H1 (cell line): ENCODE measurements at regions not wholly inside any gene's neighbourhood (a gene's known extent, or its start where the extent isn't known, plus 50 kb on each side); places are given as distances from the start of the nearest gene placed in this dataset.
"Not testable (repeated sequence)": the region's sequence is repeated elsewhere in the genome, so short reads cannot be mapped to it uniquely, and the experiment has no call there.

Experiments used
- CTCF ChIA-PET: fragments of 300-600 bp; sonication (Branson Sonifier 250); formaldehyde crosslinking; loops from one replicate; lab custom pipeline; 2021; ENCODE audit not compliant: partially characterized antibody; lab: Charles Lee
- POLR2A ChIA-PET: fragments of 300-600 bp; sonication (Branson Sonifier 250); formaldehyde crosslinking; loops from one replicate; lab custom pipeline; 2021; ENCODE audit warnings: inconsistent platforms; ENCODE audit not compliant: partially characterized antibody; lab: Charles Lee
- DNase-seq, 2 experiments: peaks; one replicate each; pipeline versions ENCODE4 v3.0.0 to v3.0.0-alpha.2; 2010 to 2022; ENCODE audit warnings: low spot score in 2 of 2, low read depth in 1 of 2, mixed read lengths in 1 of 2
- FAIRE-seq: peaks from 2 replicates; lab custom pipeline; 2011; peaks lifted over from hg19 to GRCh38; lab: Jason Lieb, UNC
- H2AFZ ChIP-seq: 2 replicates; pipeline ENCODE4 v1.8.1; 2012; ENCODE audit warnings: low read length, inconsistent platforms
- H2AK5ac ChIP-seq: 2 replicates; pipeline ENCODE4 v1.6.1; 2013; ENCODE audit warnings: low read depth, low read length
- H2BK120ac ChIP-seq: replicated peaks from 2 replicates; pipeline ENCODE3; 2013; ENCODE audit warnings: low read depth, low read length, inconsistent platforms
- H2BK12ac ChIP-seq: 2 replicates; pipeline ENCODE4 v1.6.1; 2013; ENCODE audit warnings: low read depth, low read length
- H2BK15ac ChIP-seq: 2 replicates; pipeline ENCODE4 v1.6.1; 2013; ENCODE audit warnings: low read length
- H2BK20ac ChIP-seq: 2 replicates; pipeline ENCODE4 v1.6.1; 2013; ENCODE audit warnings: low read length
- H2BK5ac ChIP-seq: 2 replicates; pipeline ENCODE4 v1.6.1; 2013; ENCODE audit warnings: low read depth, low read length
- H3K14ac ChIP-seq: 2 replicates; pipeline ENCODE4 v1.6.1; 2013; ENCODE audit warnings: inconsistent platforms; ENCODE audit not compliant: insufficient read length
- H3K18ac ChIP-seq: 2 replicates; pipeline ENCODE4 v1.6.1; 2013; ENCODE audit warnings: low read length; ENCODE audit errors: extremely low read depth
- H3K23ac ChIP-seq: 2 replicates; pipeline ENCODE4 v1.6.1; 2013; ENCODE audit warnings: inconsistent platforms; ENCODE audit not compliant: insufficient read length
- H3K23me2 ChIP-seq: 2 replicates; pipeline ENCODE4 v1.6.1; 2013; ENCODE audit warnings: low read depth, low read length
- H3K27ac ChIP-seq: 2 replicates; pipeline ENCODE4 v1.6.1; 2011; ENCODE audit warnings: low read depth, low read length, inconsistent platforms
- H3K27me3 ChIP-seq, 4 experiments: replicated peaks in 1 of 4; 1 replicate in 1 of 4; 2 replicates in 3 of 4; pipeline versions ENCODE4 v1.6.1 to v1.8.1; 2011 to 2013; ENCODE audit warnings: low read length in 3 of 4, mild to moderate bottlenecking in 3 of 4, inconsistent platforms in 2 of 4, mixed read lengths in 2 of 4, moderate library complexity in 1 of 4; ENCODE audit not compliant: control insufficient read depth in 3 of 4, insufficient read depth in 3 of 4; ENCODE audit errors: extremely low read depth in 1 of 4
- H3K36me3 ChIP-seq, 4 experiments: 2 replicates each; pipeline versions ENCODE4 v1.6.1 to v1.8.1; 2011 to 2013; ENCODE audit warnings: mild to moderate bottlenecking in 4 of 4, low read length in 3 of 4, moderate library complexity in 2 of 4, control low read depth in 1 of 4, inconsistent platforms in 1 of 4; ENCODE audit not compliant: insufficient read depth in 4 of 4, control insufficient read depth in 2 of 4
- H3K4ac ChIP-seq: replicated peaks from 2 replicates; pipeline ENCODE3; 2013; ENCODE audit warnings: low read length, low read depth, mixed read lengths, inconsistent platforms; ENCODE audit not compliant: insufficient read length
- H3K4me1 ChIP-seq, 4 experiments: replicated peaks in 1 of 4; 1 replicate in 1 of 4; 2 replicates in 3 of 4; pipeline versions ENCODE4 v1.6.1 to v1.8.1; 2011 to 2013; ENCODE audit warnings: low read length in 3 of 4, inconsistent platforms in 2 of 4, mixed read lengths in 1 of 4; ENCODE audit not compliant: insufficient read depth in 4 of 4, control insufficient read depth in 3 of 4
- H3K4me2 ChIP-seq, 2 experiments: 2 replicates each; pipeline versions ENCODE4 v1.6.1 to v1.8.1; 2011 to 2013; ENCODE audit warnings: low read depth in 2 of 2, low read length in 2 of 2, control low read depth in 1 of 2, inconsistent platforms in 1 of 2, mild to moderate bottlenecking in 1 of 2; ENCODE audit not compliant: insufficient read depth in 1 of 2
- H3K4me3 ChIP-seq, 4 experiments: fragments of 200-600, 300-600 bp in 1 of 4; sonication (generic), shearing (Covaris generic), sonication (Bioruptor Twin) in 1 of 4; 2 replicates each; pipeline versions ENCODE4 v1.5.1 to v1.8.1; 2011 to 2016; ENCODE audit warnings: low read length in 4 of 4, low read depth in 3 of 4, control low read depth in 2 of 4, inconsistent platforms in 2 of 4, mild to moderate bottlenecking in 2 of 4, mixed read lengths in 1 of 4, moderate library complexity in 1 of 4; ENCODE audit not compliant: insufficient read depth in 2 of 4; ENCODE audit errors: extremely low read depth in 1 of 4
- H3K56ac ChIP-seq: replicated peaks from 2 replicates; pipeline ENCODE3; 2013; ENCODE audit warnings: low read depth, mild to moderate bottlenecking, mixed read lengths, low read length, inconsistent platforms; ENCODE audit not compliant: insufficient read length
- H3K79me1 ChIP-seq: 2 replicates; pipeline ENCODE4 v1.6.1; 2013; ENCODE audit warnings: low read depth, low read length, control low read depth
- H3K79me2 ChIP-seq, 2 experiments: 2 replicates each; pipeline versions ENCODE4 v1.6.1 to v1.8.1; 2012 to 2013; ENCODE audit warnings: low read length in 2 of 2, mild to moderate bottlenecking in 2 of 2, inconsistent platforms in 1 of 2; ENCODE audit not compliant: insufficient read depth in 2 of 2, control insufficient read depth in 1 of 2
- H3K9ac ChIP-seq, 4 experiments: replicated peaks in 1 of 4; 1 replicate in 1 of 4; 2 replicates in 3 of 4; pipeline versions ENCODE4 v1.6.1 to v1.8.1; 2011 to 2013; ENCODE audit warnings: low read depth in 3 of 4, low read length in 3 of 4, control low read depth in 2 of 4, mild to moderate bottlenecking in 2 of 4, moderate library complexity in 2 of 4, inconsistent platforms in 1 of 4; ENCODE audit errors: extremely low read depth in 1 of 4
- H3K9me3 ChIP-seq, 2 experiments: 2 replicates each; pipeline versions ENCODE4 v1.6.1 to v1.8.1; 2012 to 2013; ENCODE audit warnings: mild to moderate bottlenecking in 2 of 2, moderate library complexity in 2 of 2, control low read depth in 1 of 2, inconsistent platforms in 1 of 2, low read depth in 1 of 2, low read length in 1 of 2, mixed read lengths in 1 of 2; ENCODE audit not compliant: insufficient read depth in 2 of 2
- H4K20me1 ChIP-seq, 2 experiments: replicated peaks in 1 of 2; 2 replicates each; pipeline versions ENCODE3 to v1.8.1; 2011 to 2013; ENCODE audit warnings: inconsistent platforms in 2 of 2, low read length in 2 of 2, mild to moderate bottlenecking in 1 of 2; ENCODE audit not compliant: insufficient read depth in 2 of 2, control insufficient read depth in 1 of 2
- H4K5ac ChIP-seq: 2 replicates; pipeline ENCODE4 v1.6.1; 2013; ENCODE audit warnings: low read length, low read depth, mixed read lengths, inconsistent platforms; ENCODE audit not compliant: insufficient read length
- H4K8ac ChIP-seq: 2 replicates; pipeline ENCODE4 v1.8.0; 2013; ENCODE audit warnings: mild to moderate bottlenecking, moderate library complexity, low read length, inconsistent platforms; ENCODE audit not compliant: insufficient read depth; ENCODE audit errors: extremely low read depth
- H4K91ac ChIP-seq: replicated peaks from 2 replicates; pipeline ENCODE3; 2013; ENCODE audit warnings: low read length, mixed read lengths, inconsistent platforms; ENCODE audit not compliant: insufficient read length
- WGBS, 2 experiments: shearing (Covaris generic) in 1 of 2; methylation state at CpG; one replicate each; pipeline versions ENCODE4 v1.1.6 to v1.1.7; 2013 to 2015; ENCODE audit warnings: low lambda C conversion rate in 2 of 2, mixed read lengths in 2 of 2, inconsistent platforms in 1 of 2, low coverage in 1 of 2, missing lambda C conversion rate in 1 of 2; ENCODE audit not compliant: insufficient replicate concordance in 2 of 2, insufficient coverage in 1 of 2, insufficient read length in 1 of 2; ENCODE audit errors: extremely low coverage in 1 of 2, missing lambda C conversion rate in 1 of 2; 5-methylcytosine and 5-hydroxymethylcytosine counted together

GRCh38 chr10:2767293-2767692 is 300.1 kb upstream of the PFKP start:
- not testable (repeated sequence) for H3K27ac ChIP-seq, H3K9ac ChIP-seq, H4K91ac ChIP-seq, H2AK5ac ChIP-seq, H3K56ac ChIP-seq, H3K9me3 ChIP-seq, H3K79me1 ChIP-seq, H3K23me2 ChIP-seq, H3K18ac ChIP-seq, H4K8ac ChIP-seq, H4K5ac ChIP-seq, H2BK20ac ChIP-seq, H2BK12ac ChIP-seq, H2BK120ac ChIP-seq, H3K23ac ChIP-seq, H3K4me3 ChIP-seq, H3K4me2 ChIP-seq, H3K79me2 ChIP-seq, H3K4me1 ChIP-seq, H2BK5ac ChIP-seq, H4K20me1 ChIP-seq, H3K27me3 ChIP-seq, FAIRE-seq, H3K36me3 ChIP-seq, H2AFZ ChIP-seq, H3K4ac ChIP-seq, DNase-seq, H2BK15ac ChIP-seq
- ChIA-PET CTCF (interaction anchor here (0.6 to 2.0 kb wide), 3 partner anchors 10 to 1903 kb away, joined by 3 to 7 read pairs (median 4); no protein-coding TSS in a partner anchor), POLR2A (interaction anchor here (0.6 kb wide), 1 partner anchor 35 kb away, joined by 3 read pairs; no protein-coding TSS in a partner anchor)
- 89% methylated on average over 5 of the region's 5 CpGs; no CpG with 5 or more reads in 1 of the 2 experiments for WGBS, 2 experiments
- peak overlapping the region; percentile 54 for H3K14ac ChIP-seq
